Mesodermal cell (in vitro differentiated cells): ENCODE measurements at regions not wholly inside any gene's neighbourhood (a gene's known extent, or its start where the extent isn't known, plus 50 kb on each side); places are given as distances from the start of the nearest gene placed in this dataset.

ENCODE experiments used
- H3K27ac ChIP-seq: 2 replicates; pipeline ENCODE4 v1.7.0; 2013; ENCODE audit warnings: mild to moderate bottlenecking, low read depth, low read length, moderate library complexity; ENCODE audit not compliant: severe bottlenecking
- H3K36me3 ChIP-seq: 2 replicates; pipeline ENCODE4 v1.7.1; 2013; ENCODE audit warnings: mild to moderate bottlenecking, low read length, moderate library complexity; ENCODE audit not compliant: control insufficient read depth, insufficient read depth
- H3K4me1 ChIP-seq: one replicate; pipeline ENCODE4 v1.7.1; 2013; ENCODE audit warnings: mild to moderate bottlenecking, low read length; ENCODE audit not compliant: insufficient read depth, control insufficient read depth, poor library complexity, severe bottlenecking
- H3K4me3 ChIP-seq: 2 replicates; pipeline ENCODE4 v1.7.0; 2013; ENCODE audit warnings: low read length, control low read depth, mild to moderate bottlenecking; ENCODE audit not compliant: insufficient read depth, poor library complexity, severe bottlenecking; ENCODE audit errors: extremely low read depth
- H3K9me3 ChIP-seq: 2 replicates; pipeline ENCODE4 v1.7.1; 2013; ENCODE audit warnings: mild to moderate bottlenecking, low read length, moderate library complexity; ENCODE audit not compliant: control insufficient read depth
- WGBS, 2 experiments: methylation state at CpG; one replicate each; pipeline ENCODE4 v1.1.5; 2013; ENCODE audit warnings: missing lambda C conversion rate in 2 of 2; ENCODE audit not compliant: insufficient coverage in 2 of 2; 5-methylcytosine and 5-hydroxymethylcytosine counted together

DNA sequence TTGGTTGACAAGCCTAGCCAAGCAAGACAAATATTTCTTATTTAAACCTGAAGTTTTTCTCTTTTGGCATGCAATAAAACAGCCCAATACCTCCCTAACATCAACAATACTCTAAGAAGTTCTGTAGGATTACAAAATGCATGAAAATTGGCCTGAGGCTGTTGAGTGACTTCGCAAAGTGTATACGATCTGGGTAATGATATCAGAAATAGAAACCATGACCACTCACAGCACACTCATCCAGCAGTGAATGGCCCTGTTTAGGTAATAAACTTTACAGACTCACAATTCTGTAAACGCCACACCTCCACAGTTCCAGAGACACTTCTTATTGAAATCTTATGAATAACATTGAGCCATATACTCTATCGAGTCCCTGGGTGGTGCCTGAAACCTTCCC, 83.0 kb upstream of the NAALADL2 start:
- no peak overlapping the region for H3K4me3 ChIP-seq
- peaks cover 5% of the 10 kb centered on the region for H3K4me1 ChIP-seq
- no peak overlapping the region for H3K27ac ChIP-seq
- H3K36me3 ChIP-seq = no peaks in the 10 kb centered on the region
- H3K9me3 ChIP-seq = no peaks in the 10 kb centered on the region
- WGBS, 2 experiments = 85 to 100% methylated on average over 2 to 4 of the region's 4 CpGs

DNA sequence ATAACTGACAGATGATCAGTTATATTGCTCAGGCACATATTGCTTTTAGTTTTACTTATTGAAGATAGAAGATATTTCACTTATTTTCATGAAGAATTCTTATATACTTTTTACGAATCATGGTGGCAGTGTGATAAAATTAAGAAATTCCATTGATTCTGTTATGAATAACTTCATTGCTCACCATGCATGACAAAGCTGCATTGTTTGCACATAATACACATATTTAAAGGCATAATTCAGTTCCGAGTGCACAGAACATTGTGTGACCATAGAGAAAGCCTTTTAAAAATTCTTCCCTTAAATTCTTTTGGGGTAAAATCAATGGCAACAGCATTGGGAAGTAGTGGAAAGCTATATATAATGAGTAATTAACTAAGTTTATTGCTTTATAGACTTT, 82.5 kb upstream of the NAALADL2 start:
- 100% methylated on average over 1 of the region's 2 CpGs; no CpG with 5 or more reads in 1 of the 2 experiments for WGBS, 2 experiments
- Histone ChIP-seq H3K9me3 (no peaks in the 10 kb centered on the region), H3K4me3 (no peak overlapping the region), H3K27ac (no peak overlapping the region), H3K4me1 (peaks cover 5% of the 10 kb centered on the region), H3K36me3 (no peaks in the 10 kb centered on the region)

DNA sequence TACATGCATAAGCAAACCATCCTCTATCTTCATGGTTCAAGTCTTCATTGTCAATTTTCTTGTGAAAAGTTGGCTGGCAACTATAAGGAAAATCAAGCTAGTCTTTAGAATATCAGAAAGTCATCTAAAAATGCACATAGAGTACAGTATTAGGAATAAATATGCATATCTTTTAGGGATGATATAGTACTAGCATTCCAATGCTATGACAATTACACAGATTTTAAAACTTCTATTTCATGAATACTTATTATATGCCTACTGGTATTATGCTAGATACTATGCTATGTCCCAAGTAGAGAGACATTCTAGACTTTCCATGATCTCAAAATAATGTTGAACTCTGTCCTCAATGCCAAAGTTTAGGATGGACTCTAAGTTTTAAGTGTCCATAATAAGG, 81.3 kb upstream of the NAALADL2 start:
- H3K36me3 ChIP-seq = no peaks in the 10 kb centered on the region
- no peak overlapping the region for H3K4me3 ChIP-seq
- no peaks in the 10 kb centered on the region for H3K9me3 ChIP-seq

DNA sequence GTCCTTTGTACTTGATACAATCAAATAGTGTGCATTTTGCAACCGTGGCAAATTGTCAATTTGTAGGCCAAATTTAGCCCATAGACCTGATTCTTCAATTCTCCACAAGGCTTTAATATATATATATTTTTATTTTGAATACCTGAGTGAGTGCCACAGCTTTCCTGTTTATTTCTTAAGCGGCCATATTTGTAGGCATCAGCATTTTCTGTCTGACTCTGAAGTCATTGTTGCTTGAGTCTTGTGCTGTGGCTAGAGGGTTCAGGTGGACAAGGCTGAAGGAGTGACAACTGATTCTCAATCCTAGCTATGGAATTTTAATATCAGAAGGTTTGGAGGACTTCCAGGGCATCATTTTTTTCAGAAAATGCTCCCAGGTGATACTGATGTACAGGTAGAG, 75.6 kb upstream of the NAALADL2 start:
- WGBS, 2 experiments = no CpG with 5 or more reads among the region's 2 CpGs
- H3K4me3 ChIP-seq = no peak overlapping the region

More for the DNA sequence above, 81.3 kb upstream of the NAALADL2 start:
- peaks cover 5% of the 10 kb centered on the region for H3K4me1 ChIP-seq
- H3K27ac ChIP-seq = no peak overlapping the region

DNA sequence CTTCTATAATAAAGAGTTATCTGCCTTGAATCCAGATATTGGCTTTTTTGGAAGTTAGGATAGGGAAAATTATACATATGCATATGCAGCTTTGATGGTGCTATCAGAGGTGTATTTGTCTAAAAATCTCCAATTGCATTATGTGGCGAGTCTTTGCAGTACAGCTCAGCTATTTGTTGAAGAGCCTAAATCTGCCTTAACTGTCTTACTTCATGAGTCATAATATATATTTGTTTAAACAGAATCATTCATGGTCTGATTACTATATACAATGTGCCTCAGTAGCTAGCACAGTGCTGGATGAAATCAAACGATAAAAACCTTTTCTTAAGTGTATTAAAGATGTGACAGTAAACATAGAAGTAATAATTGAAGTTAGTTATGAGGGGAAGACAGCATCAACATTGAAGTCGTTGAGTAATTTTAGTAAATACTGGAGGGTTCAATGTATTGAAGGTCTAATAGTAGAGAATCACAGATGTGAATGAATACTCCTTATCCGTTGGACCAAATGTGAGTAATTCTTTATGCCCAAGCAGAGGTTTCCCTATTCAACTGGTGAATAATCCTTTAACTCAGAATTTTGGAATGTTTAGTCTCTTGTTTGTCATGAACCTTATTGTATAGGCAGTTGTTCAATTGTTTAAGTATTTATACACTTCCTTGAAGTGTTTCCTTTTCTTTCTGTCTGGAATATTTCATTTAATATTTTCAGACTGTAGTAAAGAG, 74.8 kb upstream of the NAALADL2 start:
- WGBS, 2 experiments = 79 to 96% methylated on average over 2 to 3 of the region's 4 CpGs
- no peaks in the 10 kb centered on the region for H3K4me1 ChIP-seq
- H3K36me3 ChIP-seq = no peaks in the 10 kb centered on the region
- no peak overlapping the region for H3K27ac ChIP-seq
- H3K4me3 ChIP-seq = no peak overlapping the region
- H3K9me3 ChIP-seq = no peaks in the 10 kb centered on the region

More for the DNA sequence above, 75.6 kb upstream of the NAALADL2 start:
- no peaks in the 10 kb centered on the region for H3K36me3 ChIP-seq
- no peaks in the 10 kb centered on the region for H3K4me1 ChIP-seq
- no peak overlapping the region for H3K27ac ChIP-seq
- no peaks in the 10 kb centered on the region for H3K9me3 ChIP-seq

DNA sequence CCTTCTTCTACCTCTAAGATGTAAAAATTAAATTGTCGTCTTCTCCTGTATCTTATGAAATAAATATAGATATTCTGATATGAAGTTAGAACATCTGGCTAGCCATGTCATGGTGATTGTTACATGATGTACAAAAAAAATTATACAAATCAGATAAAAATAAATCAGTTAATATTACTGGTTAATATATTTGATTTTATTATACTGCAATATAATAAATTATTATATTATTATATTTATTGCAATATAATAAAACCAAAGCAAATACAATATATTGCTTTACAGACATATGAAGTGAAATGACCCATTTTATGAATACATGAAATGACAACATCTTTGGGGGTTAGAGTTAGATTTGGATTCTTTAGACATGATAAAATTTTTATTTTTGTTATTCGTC, 72.3 kb upstream of the NAALADL2 start:
- WGBS, 2 experiments = no CpG with 5 or more reads among the region's 2 CpGs
- H3K27ac ChIP-seq = no peak overlapping the region
- H3K36me3 ChIP-seq = no peaks in the 10 kb centered on the region
- no peaks in the 10 kb centered on the region for H3K4me1 ChIP-seq
- no peaks in the 10 kb centered on the region for H3K9me3 ChIP-seq
- H3K4me3 ChIP-seq = no peak overlapping the region

DNA sequence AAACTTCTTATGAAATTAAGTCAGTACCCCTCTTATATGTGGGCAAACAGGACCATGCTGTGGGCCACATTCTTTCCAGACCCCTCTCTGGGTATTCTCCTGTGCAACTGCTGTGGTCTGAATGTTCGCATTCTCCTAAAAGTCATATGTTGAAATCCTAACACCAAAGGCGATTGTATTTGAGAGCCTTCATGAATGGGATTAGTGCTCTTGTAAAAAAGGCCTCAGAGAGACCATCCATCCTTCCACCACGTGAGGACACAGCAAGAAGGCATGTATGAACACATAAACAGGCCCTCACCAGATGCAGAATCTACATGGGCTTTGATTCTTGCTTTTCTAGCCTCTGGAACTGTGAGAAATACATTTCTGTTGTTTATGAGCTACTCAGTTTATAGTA, 68.0 kb upstream of the NAALADL2 start:
- WGBS, 2 experiments = 60 to 83% methylated on average over 1 of the region's 3 CpGs
- no peaks in the 10 kb centered on the region for H3K4me1 ChIP-seq
- no peaks in the 10 kb centered on the region for H3K36me3 ChIP-seq
- H3K27ac ChIP-seq = no peak overlapping the region
- no peak overlapping the region for H3K4me3 ChIP-seq
- H3K9me3 ChIP-seq = no peaks in the 10 kb centered on the region

DNA sequence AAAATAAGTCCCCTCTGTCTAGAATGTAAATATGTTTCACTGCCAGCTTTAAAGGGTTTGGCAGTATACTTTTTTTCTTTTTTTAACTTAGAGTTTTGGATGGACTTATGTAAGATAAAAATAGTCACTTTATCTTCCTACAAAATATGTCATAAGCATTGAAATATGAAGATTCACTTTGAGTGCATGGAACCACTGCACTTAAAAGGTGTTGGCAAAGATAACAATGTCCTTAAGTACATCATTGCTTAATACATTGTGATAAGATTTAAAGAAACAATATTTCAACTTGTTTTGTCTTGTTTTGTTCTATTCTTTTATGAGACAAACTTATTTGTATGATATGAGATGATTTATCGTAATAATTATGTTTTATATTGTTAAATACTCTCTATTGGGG, 66.3 kb upstream of the NAALADL2 start:
- WGBS, 2 experiments = no CpG with 5 or more reads among the region's 1 CpG
- H3K36me3 ChIP-seq = no peaks in the 10 kb centered on the region
- no peaks in the 10 kb centered on the region for H3K4me1 ChIP-seq
- no peak overlapping the region for H3K27ac ChIP-seq
- H3K9me3 ChIP-seq = no peaks in the 10 kb centered on the region
- no peak overlapping the region for H3K4me3 ChIP-seq
